GM18502 (cell line): ENCODE measurements at regions not wholly inside any gene's neighbourhood (a gene's known extent, or its start where the extent isn't known, plus 50 kb on each side); places are given as distances from the start of the nearest gene placed in this dataset.

Source experiments
- ATAC-seq: cut with Tn5 transposase; IDR thresholded peaks from one replicate; pipeline ENCODE4 v1.9.1; 2021; ENCODE audit warnings: mild to moderate bottlenecking; ENCODE audit not compliant: unreplicated experiment, poor library complexity

- ATAC-seq = no peak
Observed at GRCh38 chr10:64054392-64054791, 533.2 kb downstream of the REEP3 start.

- ATAC-seq = no peak
Observed at GRCh38 chr10:64059884-64060283, 538.7 kb downstream of the REEP3 start.

- no peak for ATAC-seq
Observed at GRCh38 chr10:64060389-64060788, 539.2 kb downstream of the REEP3 start.

DNA sequence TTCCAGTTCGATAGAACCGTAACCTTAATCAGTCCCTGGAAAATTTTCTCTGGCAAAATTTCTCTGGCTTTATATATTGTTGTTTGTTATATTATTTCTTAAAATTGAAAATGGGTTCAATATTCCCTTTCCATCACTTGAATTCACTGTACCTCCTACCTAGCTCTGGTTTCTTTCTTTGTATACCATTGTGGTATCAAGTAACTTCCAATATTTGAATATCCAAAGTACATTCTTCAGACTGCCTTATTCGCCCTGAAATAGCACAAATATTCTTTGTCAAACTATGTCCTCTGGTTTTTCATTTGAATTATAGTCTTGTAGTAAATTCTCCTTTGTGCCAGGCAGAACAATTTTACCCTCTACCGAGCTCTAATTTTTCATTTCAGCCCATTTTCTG, 541.6 kb downstream of the REEP3 start:
- ATAC-seq = no peak

DNA sequence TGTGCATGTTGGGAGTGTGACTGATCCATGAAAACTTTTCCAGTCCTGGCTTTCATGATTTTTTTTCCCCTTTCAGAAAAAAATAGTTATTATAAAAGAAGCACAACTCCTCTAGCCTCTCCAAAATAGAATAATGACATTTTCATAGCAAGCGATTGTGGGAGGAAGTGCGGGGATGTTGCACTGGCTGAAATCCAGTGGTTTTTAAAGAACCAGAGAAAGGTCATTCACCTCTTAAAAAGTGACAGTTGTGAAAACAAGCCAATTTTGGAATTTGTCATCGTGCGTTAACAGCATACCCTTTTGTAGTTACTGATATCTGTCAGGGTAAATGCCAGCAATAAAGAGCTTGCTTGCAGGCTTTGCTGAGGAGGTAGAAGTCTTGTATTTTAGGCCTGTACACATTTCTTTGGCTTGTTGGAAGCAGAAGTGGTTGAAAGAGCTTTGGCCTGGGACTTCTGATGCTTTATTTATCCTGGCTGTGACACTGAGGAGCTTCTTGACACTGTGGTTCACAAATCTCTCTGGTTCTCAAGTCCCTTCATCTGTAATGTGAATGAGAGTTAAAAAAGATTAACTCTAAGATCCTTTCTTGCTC, 545.9 kb downstream of the REEP3 start:
- no peak for ATAC-seq

GRCh38 chr10:64067859-64068258, 546.7 kb downstream of the REEP3 start:
- no peak for ATAC-seq

- no peak for ATAC-seq
Observed at GRCh38 chr10:64070241-64070640, 549.0 kb downstream of the REEP3 start.

- ATAC-seq = no peak
Observed at GRCh38 chr10:64071218-64071617, 550.0 kb downstream of the REEP3 start.

GRCh38 chr10:64075604-64076003, 554.4 kb downstream of the REEP3 start:
- ATAC-seq = no peak

- ATAC-seq = no peak
Observed at GRCh38 chr10:64076322-64076940, 555.2 kb downstream of the REEP3 start.

GRCh38 chr10:64079341-64079740, 558.1 kb downstream of the REEP3 start:
- ATAC-seq = no peak

DNA sequence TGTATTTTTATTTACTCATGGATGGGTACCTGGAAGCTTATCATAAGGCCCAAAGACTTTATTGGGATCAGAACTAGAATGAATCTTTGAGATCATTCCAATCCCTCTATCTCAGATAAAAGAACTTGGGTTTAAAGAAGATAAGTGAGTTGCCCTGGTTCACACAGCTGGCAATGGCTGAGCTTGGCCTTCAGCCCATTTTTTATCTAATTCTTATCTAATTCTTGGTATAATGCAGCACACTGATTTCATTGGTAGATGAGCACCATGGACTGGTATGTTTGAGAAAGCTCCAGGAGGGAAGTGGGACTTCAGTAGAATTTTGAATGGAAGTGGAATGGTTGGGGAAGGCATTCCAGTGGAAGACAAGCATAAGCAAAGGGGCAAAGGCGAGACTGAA, 558.9 kb downstream of the REEP3 start:
- no peak for ATAC-seq

GRCh38 chr10:64081947-64082482, 560.8 kb downstream of the REEP3 start:
- no peak for ATAC-seq

- no peak for ATAC-seq
Observed at GRCh38 chr10:64086083-64086767, 565.0 kb downstream of the REEP3 start.

GRCh38 chr10:64089648-64090047, 568.4 kb downstream of the REEP3 start:
- ATAC-seq = no peak

DNA sequence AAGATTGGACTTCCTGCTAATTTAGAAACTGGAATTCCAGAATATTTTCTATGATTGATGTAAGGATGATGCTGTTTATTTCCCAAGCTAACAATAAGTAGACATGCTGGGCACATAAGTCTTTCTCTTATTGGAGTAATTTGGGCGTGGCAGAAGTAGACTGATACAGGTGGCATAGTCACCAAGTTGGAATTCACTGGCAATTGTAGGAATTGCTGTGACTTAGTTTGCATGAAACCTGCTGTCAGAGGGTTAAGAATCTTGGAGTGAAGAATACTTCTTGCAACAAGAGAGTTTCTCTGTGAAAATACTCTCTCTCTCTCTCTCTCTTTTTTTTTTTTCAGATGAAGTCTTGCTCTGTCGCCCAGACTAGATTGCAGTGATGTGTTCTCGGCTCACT, 569.7 kb downstream of the REEP3 start:
- ATAC-seq = no peak

GRCh38 chr10:64091897-64092296, 570.7 kb downstream of the REEP3 start:
- ATAC-seq = no peak

DNA sequence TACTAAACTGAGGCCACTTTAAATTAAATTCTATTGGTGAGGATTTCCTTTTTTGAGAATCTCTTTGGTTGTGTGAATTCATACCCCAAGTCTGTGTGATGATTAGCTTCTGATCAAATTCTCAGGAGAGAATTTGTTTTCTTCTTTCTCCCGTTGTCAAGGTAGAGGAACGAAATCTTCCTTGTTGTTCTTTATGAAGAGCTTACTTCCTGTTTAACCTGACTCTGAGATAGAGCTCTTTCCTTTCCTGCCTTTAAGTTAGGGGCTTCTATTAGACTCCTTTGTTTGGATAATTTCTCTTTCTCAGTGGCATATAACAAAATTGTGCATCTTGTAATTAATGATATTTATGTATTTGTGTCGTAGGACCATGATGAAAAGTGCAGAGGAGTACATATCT, 572.1 kb downstream of the REEP3 start:
- no peak for ATAC-seq

- ATAC-seq = no peak
Observed at GRCh38 chr10:64093946-64094535, 572.8 kb downstream of the REEP3 start.

- ATAC-seq = no peak
Observed at GRCh38 chr10:64096941-64097340, 575.7 kb downstream of the REEP3 start.
